Erythroblast (primary cell): ENCODE measurements at regions not wholly inside any gene's neighbourhood (a gene's known extent, or its start where the extent isn't known, plus 50 kb on each side); places are given as distances from the start of the nearest gene placed in this dataset.

Experiments used
- DNase-seq, 2 experiments: peaks; one replicate each; lab custom pipeline; 2025; lab: John Stamatoyannopoulos, UW
- GATA1 ChIP-seq: IDR thresholded peaks from 2 replicates; pipeline ENCODE4 v1.6.1; 2011; ENCODE audit warnings: low read depth, mild to moderate bottlenecking, control low read depth, low read length, moderate library complexity
- POLR2A ChIP-seq: IDR thresholded peaks from 2 replicates; pipeline ENCODE4 v1.6.1; 2011; ENCODE audit warnings: mild to moderate bottlenecking, low read length

DNA sequence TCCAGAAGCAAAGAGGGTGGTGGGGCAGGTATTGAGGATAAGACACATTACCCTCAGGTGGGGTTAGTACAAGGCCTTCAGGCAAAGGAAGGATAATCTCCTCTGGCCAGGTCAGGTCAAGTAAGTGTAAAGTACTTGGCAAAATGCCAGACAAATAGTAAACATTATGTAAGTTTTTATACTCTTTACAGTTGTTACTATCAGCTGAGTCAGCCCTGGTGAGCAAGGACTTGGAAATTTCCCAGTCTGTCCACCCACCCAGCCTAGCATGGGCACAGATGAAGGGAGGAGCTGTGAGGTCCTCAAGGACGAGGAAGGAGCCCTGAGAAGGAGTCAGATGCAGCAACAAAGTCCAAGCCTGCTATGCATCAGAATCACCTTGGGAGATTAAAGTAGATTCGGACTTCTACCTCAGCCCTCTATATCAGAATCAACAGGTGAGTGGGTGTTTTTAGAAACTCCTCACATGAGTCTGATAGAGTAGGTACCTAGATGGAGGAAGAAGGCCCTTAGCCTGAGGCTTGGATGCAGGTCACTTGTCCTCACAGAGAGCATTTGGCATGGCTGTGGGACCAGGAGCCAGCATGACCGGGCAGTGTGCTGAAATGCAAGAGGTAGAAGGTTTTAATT, 50.2 kb upstream of the BARX1 start:
- DNase-seq = peak in 1 of 2 experiments; percentile 3
- TF ChIP-seq POLR2A = no peak
- TF ChIP-seq GATA1 = no peak
